GM12865 (cell line): ENCODE measurements at regions not wholly inside any gene's neighbourhood (a gene's known extent, or its start where the extent isn't known, plus 50 kb on each side); places are given as distances from the start of the nearest gene placed in this dataset.
A peak's percentile ranks its signal among the peaks of the same experiment; 100 is the strongest.

Source experiments
- DNase-seq: peaks from one replicate; pipeline ENCODE4 v3.0.0; 2010; ENCODE audit warnings: low read depth
- H3K4me3 ChIP-seq: 2 replicates; pipeline ENCODE4 v1.5.1; 2011; ENCODE audit warnings: mild to moderate bottlenecking, low read depth, low read length, control low read depth
- CTCF ChIP-seq: IDR thresholded peaks from 2 replicates; pipeline ENCODE4 v1.5.1; 2011; ENCODE audit warnings: low read length, control low read depth, low read depth, inconsistent platforms; ENCODE audit not compliant: insufficient read depth; ENCODE audit errors: missing control alignments

- no peak for DNase-seq
- TF ChIP-seq CTCF = no peak
- no peak overlapping the region for H3K4me3 ChIP-seq
Measured at GRCh38 chr3:10747341-10747740, 68.7 kb upstream of the SLC6A11 start.

- no peak for DNase-seq
- TF ChIP-seq CTCF = no peak
- no peak overlapping the region for H3K4me3 ChIP-seq
Measured at GRCh38 chr3:10748040-10748439, 68.0 kb upstream of the SLC6A11 start.

- peak; percentile 27 for DNase-seq
- no peak overlapping the region for H3K4me3 ChIP-seq
- no peak for TF ChIP-seq CTCF
Measured at GRCh38 chr3:10753964-10754363, 62.1 kb upstream of the SLC6A11 start.

- no peak for DNase-seq
- TF ChIP-seq CTCF = no peak
- no peak overlapping the region for H3K4me3 ChIP-seq
Measured at GRCh38 chr3:10756546-10756945, 59.5 kb upstream of the SLC6A11 start.

- DNase-seq = no peak
- no peak for TF ChIP-seq CTCF
Measured at GRCh38 chr3:10757021-10757820, 58.8 kb upstream of the SLC6A11 start.

GRCh38 chr3:10757821-10758130 is 58.3 kb upstream of the SLC6A11 start:
- no peak for DNase-seq
- H3K4me3 ChIP-seq = no peak overlapping the region
- TF ChIP-seq CTCF = no peak

More at GRCh38 chr3:10757021-10757820, 58.8 kb upstream of the SLC6A11 start:
- H3K4me3 ChIP-seq = no peak overlapping the region
